NB4 (cell line): ENCODE measurements at regions not wholly inside any gene's neighbourhood (a gene's known extent, or its start where the extent isn't known, plus 50 kb on each side); places are given as distances from the start of the nearest gene placed in this dataset.

ENCODE experiments used
- DNase-seq: peaks from one replicate; pipeline ENCODE4 v3.0.0; 2010; ENCODE audit warnings: low read depth
- H3K4me3 ChIP-seq: one replicate; pipeline ENCODE4 v1.5.1; 2011; ENCODE audit warnings: mild to moderate bottlenecking, low read depth, low read length, moderate library complexity
- CTCF ChIP-seq: IDR thresholded peaks from one replicate; pipeline ENCODE4 v1.5.1; 2012; ENCODE audit warnings: low read depth, low read length
- MAX ChIP-seq: IDR thresholded peaks from 2 replicates; pipeline ENCODE4 v1.6.1; 2011; ENCODE audit warnings: low read depth, low read length
- MYC ChIP-seq: IDR thresholded peaks from 2 replicates; pipeline ENCODE4 v1.6.1; 2011; ENCODE audit warnings: low read depth, low read length
- POLR2A ChIP-seq: IDR thresholded peaks from 2 replicates; pipeline ENCODE4 v1.6.1; 2011; ENCODE audit warnings: mild to moderate bottlenecking; ENCODE audit not compliant: insufficient read length; ENCODE audit errors: extremely low read depth

GRCh38 chr6:95780037-95780436 is 202.7 kb downstream of the MANEA start:
- TF ChIP-seq MYC, result no peak
- no peak for TF ChIP-seq MAX
- no peak for TF ChIP-seq CTCF
- TF ChIP-seq POLR2A, result no peak
- no peak overlapping the region for H3K4me3 ChIP-seq
- DNase-seq, result no peak

- TF ChIP-seq CTCF (no peak), MAX (no peak), POLR2A (no peak)
- no peak overlapping the region for H3K4me3 ChIP-seq
- no peak for DNase-seq
These were observed 206.7 kb downstream of the MANEA start for GRCh38 chr6:95784019-95784418.

- TF ChIP-seq CTCF (no peak), MAX (no peak), POLR2A (no peak), MYC (no peak)
- no peak for DNase-seq
- no peak overlapping the region for H3K4me3 ChIP-seq
These were observed 207.5 kb downstream of the MANEA start for GRCh38 chr6:95784869-95785268.

GRCh38 chr6:95785785-95786184 is 208.4 kb downstream of the MANEA start:
- TF ChIP-seq MYC (no peak), CTCF (no peak), MAX (no peak), POLR2A (no peak)
- no peak for DNase-seq
- H3K4me3 ChIP-seq, result no peak overlapping the region

GRCh38 chr6:95786802-95787201 is 209.5 kb downstream of the MANEA start:
- TF ChIP-seq MAX (no peak), CTCF (no peak), MYC (no peak), POLR2A (no peak)
- DNase-seq, result no peak
- no peak overlapping the region for H3K4me3 ChIP-seq

- DNase-seq, result no peak
- TF ChIP-seq CTCF (no peak), POLR2A (no peak), MYC (no peak), MAX (no peak)
- no peak overlapping the region for H3K4me3 ChIP-seq
These were observed 213.5 kb downstream of the MANEA start for GRCh38 chr6:95790787-95791186.
